ENCODE measurements at regions not wholly inside any gene's neighbourhood (a gene's known extent, or its start where the extent isn't known, plus 50 kb on each side); places are given as distances from the start of the nearest gene placed in this dataset.

DNA sequence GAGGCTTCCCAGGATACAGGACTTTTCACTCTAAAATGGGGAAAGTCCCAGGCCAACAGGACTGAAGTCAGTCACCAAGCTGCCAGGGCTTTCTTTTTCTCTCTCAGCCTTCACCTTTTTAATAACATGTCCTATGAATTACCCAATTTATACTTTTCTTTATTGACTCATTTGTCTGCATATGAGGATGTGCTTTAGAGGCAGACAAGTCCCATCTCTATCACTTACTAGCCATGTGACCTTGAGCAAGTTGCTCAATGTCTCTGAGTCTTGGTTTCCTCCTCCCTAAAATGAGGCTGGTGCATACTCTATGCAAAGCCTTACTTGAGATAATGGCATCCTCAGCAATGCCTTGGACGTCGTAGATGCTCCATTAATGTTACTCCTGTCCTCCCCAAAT is 98.1 kb upstream of the TMPO start:
- no peak overlapping the region for H3K4me3 ChIP-seq (ENCODE audit: low read length)
- TF ChIP-seq, protein P1, sequence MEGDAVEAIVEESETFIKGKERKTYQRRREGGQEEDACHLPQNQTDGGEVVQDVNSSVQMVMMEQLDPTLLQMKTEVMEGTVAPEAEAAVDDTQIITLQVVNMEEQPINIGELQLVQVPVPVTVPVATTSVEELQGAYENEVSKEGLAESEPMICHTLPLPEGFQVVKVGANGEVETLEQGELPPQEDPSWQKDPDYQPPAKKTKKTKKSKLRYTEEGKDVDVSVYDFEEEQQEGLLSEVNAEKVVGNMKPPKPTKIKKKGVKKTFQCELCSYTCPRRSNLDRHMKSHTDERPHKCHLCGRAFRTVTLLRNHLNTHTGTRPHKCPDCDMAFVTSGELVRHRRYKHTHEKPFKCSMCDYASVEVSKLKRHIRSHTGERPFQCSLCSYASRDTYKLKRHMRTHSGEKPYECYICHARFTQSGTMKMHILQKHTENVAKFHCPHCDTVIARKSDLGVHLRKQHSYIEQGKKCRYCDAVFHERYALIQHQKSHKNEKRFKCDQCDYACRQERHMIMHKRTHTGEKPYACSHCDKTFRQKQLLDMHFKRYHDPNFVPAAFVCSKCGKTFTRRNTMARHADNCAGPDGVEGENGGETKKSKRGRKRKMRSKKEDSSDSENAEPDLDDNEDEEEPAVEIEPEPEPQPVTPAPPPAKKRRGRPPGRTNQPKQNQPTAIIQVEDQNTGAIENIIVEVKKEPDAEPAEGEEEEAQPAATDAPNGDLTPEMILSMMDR (conservative IDR thresholded peaks at IDR 0.05; ENCODE audit: low read length) = no peak
- DNase-seq (ENCODE audit: low read depth) = peak; percentile 20

DNA sequence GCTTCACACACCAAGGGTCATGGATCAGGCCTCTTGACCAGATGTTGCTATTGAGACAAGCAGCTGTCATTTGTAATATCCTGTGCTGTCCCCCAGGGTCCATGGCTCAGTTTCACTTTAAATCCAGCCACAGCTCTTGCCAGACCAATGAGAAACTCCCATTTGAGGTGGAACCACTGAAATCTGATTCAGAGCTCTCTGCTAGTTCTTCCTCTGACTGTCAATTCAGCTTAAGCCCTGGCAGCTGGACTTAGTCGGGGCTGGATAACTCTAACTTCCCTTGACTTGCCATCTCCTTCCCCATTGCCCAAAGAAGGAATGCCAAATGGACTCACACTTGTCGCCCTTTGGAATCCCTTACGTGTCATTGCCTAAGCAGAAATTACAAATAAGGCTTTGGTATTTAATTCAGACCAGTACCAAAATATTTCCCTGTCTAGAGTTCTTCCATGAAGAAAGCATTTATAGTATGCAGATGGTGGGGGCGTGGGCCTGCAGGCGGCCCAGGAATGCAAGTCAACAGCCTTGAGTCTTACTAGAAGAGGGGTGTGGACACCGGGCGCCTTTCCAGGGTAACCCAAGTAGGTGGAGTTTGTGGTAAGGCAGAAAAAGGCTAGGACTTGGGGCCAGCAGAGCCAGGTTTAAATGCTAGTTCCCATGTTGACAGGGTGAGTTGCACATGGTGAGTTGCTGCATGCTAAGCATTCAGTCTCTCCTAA is 96.9 kb upstream of the TMPO start:
- TF ChIP-seq, protein P1 (conservative IDR thresholded peaks at IDR 0.05; ENCODE audit: low read length) = no peak
- peak overlapping the region; percentile 36 for H3K4me3 ChIP-seq (ENCODE audit: low read length)
- DNase-seq (ENCODE audit: low read depth) = peak; percentile 100

DNA sequence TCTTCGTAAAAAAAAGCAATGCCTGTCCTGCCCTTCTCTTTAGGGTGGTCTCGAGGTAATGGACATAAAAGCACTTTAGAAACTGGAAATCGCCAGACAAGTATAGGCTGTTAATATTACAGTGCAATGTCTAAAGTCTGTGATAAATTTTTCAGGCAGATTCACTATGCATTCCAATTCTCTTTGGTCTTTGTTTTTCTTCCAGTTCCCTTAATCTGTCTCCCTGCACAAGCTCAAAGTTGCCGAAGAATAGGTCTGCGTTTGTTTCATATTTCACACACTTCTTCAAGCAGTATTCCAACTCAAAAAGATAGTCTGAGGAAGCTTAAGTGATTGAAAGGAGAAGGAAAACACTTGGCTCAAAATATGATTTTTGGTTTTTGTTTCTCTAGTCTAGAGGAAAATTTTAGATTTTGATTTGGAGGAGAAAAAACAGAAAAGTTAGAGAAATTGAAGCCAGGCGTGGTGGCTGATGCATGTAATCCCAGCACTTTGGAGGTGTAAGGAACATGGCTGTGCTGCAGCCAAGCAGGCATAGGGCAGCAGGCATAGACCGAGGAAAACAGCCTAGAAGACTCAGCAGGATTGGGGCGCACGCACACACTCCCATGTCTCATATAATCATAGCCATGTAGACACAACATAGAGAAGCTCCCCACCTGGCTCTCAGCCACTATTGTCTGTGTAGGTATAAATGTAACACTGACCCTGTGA is 96.2 kb upstream of the TMPO start:
- peak overlapping the region; percentile 36 for H3K4me3 ChIP-seq (ENCODE audit: low read length)
- DNase-seq (ENCODE audit: low read depth) = no peak
- TF ChIP-seq, protein P1 (conservative IDR thresholded peaks at IDR 0.05; ENCODE audit: low read length) = no peak

DNA sequence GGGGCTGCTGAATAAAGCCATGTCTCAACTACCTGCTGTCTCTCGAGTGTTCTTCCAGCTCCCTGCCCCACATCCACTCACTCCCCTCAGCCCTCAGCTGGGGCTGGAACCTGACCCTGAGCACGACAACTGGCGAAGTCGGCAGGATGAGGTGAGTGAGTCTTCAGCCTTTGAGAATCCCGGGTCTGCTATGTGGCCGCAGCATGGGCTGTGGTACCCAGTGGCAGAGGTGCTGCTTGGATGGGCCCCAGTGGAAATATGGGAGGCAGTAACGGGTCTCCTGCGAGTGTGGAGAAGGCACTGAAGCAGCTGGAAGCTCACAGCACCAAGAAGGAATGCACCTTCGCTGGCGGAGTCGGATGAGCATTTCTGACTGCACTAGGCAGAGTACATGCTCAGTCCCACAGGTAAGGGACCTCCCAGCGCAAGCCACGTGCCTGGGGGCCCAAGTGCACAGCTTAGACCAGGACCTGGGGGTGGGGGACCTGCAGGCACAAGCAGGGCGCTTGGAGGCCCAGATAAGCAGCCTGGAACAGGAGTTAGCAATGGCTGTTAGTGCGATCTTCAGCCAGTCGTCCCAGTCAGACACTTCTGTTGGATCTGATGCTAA is 95.5 kb upstream of the TMPO start:
- DNase-seq (ENCODE audit: low read depth) = no peak
- TF ChIP-seq, protein P1 (conservative IDR thresholded peaks at IDR 0.05; ENCODE audit: low read length) = no peak
- H3K4me3 ChIP-seq (ENCODE audit: low read length) = no peak overlapping the region

DNA sequence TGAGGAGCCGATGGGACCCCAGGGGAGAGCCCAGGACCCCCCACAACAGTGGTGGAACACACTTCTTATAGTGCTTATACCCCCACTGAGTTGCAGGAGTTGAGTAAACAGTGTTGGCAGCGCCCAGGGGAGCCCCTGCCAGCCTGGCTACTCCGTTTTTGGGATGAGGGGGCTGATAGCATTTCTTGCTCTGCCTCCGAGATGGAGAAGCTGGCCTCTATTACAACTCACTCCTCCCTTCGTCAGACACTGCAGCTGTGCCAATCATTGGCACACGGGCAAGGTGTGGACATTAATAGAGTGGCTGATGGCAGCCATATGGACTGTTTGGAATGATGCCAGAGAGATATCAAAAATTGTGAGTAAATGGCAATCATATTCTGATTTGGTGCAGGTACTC is 94.9 kb upstream of the TMPO start:
- H3K4me3 ChIP-seq (ENCODE audit: low read length) = no peak overlapping the region
- TF ChIP-seq, protein P1 (conservative IDR thresholded peaks at IDR 0.05; ENCODE audit: low read length) = no peak

DNA sequence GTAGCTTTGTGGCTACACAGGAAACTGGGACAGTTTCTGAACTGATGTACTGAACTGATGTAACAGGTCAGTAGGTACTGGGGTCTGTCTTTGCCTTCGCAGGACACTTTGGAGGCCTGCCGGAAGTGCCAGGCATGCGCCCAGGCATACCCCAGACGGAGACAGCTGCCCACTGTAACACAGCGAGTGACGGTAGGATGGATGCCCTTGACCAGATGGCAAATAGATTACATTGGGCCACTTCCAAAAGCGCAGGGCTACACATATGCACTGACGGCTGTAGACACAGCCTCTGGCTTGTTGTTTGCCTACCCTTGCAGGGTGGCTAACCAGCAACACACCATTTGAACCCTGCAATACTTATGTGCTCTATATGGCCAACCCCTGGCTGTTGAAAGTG is 94.1 kb upstream of the TMPO start:
- DNase-seq (ENCODE audit: low read depth) = no peak
- H3K4me3 ChIP-seq (ENCODE audit: low read length) = no peak overlapping the region
- TF ChIP-seq, protein P1 (conservative IDR thresholded peaks at IDR 0.05; ENCODE audit: low read length) = no peak

More for the DNA sequence above, 94.9 kb upstream of the TMPO start:
- no peak for DNase-seq (ENCODE audit: low read depth)

Data from AG10803 (cell line).